ENCODE measurements at regions not wholly inside any gene's neighbourhood (a gene's known extent, or its start where the extent isn't known, plus 50 kb on each side); places are given as distances from the start of the nearest gene placed in this dataset.

DNA sequence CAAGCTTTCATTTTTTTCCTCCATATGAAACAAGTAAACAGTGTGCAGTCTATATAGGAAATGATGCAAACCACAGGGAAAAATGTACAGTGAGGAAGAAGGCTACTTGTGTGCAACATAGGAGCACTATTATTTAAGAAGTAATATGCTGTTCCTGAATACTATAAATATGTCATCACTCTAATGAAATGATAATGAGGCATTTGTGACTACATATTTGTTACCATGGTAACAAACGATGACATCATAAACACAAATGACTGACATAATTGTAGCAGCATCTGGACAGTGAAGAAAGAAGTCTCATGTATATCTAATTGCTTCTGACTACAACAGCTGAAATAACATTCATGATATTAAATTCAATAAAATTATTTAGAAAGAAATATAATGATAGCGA lies 164.8 kb downstream of the C7orf25 start:
- TF ChIP-seq, protein P1, sequence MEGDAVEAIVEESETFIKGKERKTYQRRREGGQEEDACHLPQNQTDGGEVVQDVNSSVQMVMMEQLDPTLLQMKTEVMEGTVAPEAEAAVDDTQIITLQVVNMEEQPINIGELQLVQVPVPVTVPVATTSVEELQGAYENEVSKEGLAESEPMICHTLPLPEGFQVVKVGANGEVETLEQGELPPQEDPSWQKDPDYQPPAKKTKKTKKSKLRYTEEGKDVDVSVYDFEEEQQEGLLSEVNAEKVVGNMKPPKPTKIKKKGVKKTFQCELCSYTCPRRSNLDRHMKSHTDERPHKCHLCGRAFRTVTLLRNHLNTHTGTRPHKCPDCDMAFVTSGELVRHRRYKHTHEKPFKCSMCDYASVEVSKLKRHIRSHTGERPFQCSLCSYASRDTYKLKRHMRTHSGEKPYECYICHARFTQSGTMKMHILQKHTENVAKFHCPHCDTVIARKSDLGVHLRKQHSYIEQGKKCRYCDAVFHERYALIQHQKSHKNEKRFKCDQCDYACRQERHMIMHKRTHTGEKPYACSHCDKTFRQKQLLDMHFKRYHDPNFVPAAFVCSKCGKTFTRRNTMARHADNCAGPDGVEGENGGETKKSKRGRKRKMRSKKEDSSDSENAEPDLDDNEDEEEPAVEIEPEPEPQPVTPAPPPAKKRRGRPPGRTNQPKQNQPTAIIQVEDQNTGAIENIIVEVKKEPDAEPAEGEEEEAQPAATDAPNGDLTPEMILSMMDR (IDR thresholded peaks at IDR 0.05; ENCODE audit: low read length, missing control alignments), result no peak
- no peak overlapping the region for H3K4me3 ChIP-seq (replicated peaks; ENCODE audit: low read depth, low read length)
- DNase-seq (ENCODE audit: low read depth), result peak; percentile 29

DNA sequence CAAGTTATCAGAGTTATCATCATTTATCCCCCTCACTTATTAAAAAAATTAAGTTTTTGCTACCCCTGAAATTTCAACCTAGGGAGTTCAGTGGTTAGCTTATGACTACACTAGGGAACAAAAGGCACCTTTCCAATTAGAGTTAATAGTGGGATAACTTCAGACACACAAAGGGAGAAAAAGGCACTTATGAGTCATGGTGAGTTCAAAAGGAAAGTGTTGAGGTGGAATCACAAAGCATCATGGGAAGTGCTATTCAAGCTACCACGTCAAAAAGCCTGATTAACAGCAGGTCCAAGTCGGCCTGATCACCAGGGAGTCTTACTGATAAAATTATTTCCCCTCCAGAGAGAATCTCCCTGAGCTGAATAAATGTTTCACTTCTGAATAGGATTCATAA lies 165.7 kb downstream of the C7orf25 start:
- H3K4me3 ChIP-seq (replicated peaks; ENCODE audit: low read depth, low read length), result no peak overlapping the region
- TF ChIP-seq, protein P1 (IDR thresholded peaks at IDR 0.05; ENCODE audit: low read length, missing control alignments), result no peak
- no peak for DNase-seq (ENCODE audit: low read depth)

DNA sequence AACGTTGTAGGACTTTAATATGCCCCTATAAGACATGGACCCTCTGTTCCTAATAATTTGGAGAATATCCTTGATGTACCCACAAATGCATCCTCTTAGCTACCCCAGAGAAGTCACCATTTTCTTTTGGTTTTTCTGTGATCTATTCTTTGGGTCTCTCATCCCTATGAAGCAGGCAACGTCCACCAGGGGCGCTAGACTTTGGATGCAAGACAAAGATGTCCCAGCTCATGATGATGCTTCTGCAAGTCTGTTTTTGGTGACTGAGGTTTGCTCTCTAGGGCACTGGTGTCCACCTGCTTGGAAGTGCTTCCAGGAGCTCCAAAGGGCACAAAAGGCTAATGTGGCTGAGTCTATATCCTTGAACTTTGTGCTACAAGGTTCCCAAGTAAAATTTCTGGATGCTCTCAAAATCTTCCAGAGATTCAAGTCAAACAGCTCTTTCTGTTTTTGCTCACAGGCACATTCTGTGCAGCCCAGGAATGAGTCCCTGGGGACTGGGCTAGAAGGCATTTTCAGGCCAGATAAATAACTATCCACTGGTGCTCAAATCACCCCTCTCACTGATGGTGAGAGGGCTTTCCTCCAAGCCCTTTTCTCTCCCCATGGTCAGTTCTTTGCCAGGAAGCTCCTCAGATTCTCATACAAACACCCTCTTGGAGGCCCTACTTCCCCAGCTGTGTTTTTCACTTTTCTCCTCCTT lies 166.4 kb downstream of the C7orf25 start:
- peak; percentile 29 for DNase-seq (ENCODE audit: low read depth)
- H3K4me3 ChIP-seq (replicated peaks; ENCODE audit: low read depth, low read length), result no peak overlapping the region
- TF ChIP-seq, protein P1 (IDR thresholded peaks at IDR 0.05; ENCODE audit: low read length, missing control alignments), result peak; percentile 63

DNA sequence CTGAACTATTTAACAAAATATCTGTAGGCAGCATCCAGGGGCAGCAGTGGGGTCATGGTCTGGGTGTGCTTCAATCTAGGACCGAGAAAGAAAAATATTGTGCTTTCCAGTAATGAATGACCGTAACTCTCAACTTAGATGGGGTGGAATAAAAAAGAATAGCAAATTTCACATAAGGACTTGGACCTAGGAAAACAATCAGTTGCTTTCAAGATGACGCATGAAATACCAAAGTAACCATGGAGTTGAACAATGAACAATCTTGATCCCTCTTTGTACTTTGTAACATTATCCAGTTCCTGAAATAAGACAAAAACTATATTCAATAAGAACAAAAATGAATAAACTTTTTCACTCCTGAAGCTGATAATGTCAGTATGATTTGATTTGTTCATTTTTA lies 167.1 kb downstream of the C7orf25 start:
- TF ChIP-seq, protein P1 (IDR thresholded peaks at IDR 0.05; ENCODE audit: low read length, missing control alignments), result no peak
- no peak for DNase-seq (ENCODE audit: low read depth)
- no peak overlapping the region for H3K4me3 ChIP-seq (replicated peaks; ENCODE audit: low read depth, low read length)

DNA sequence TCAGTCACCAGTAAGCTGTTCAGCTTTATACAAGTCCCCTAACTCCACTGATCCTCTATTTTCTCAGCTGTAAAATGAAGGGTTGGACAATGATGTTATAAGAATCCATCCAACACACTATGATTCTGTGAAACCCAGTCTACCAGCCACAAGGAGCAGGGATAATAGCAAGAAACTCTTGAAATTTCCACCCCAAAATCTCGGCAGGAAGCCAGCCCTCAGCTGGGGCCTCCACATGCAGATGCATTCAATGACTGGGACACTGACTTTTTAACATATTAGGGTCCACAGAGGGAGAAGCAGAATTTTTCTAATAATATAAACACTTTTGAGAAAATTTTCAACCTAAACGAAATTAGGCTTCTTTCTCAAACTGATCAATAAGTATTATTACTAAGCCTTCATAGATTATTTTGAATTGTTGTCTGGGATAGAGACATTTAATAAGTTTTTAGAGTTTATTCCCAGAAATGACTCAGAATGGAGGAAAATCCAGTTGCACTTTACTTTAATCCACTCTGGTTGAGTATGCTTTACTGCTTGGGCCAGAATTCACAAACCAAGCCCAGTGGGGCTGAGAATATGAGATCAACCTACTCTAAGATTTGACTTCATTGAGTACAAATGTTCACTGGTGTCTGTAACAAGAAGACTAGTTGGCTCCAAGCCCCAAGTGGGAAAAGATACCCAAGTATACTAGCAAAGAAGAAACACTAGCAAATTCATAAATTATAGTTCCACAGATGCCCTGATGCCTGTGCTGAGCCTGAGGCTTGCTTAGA lies 168.6 kb downstream of the C7orf25 start:
- no peak for DNase-seq (ENCODE audit: low read depth)
- H3K4me3 ChIP-seq (replicated peaks; ENCODE audit: low read depth, low read length), result no peak overlapping the region
- TF ChIP-seq, protein P1 (IDR thresholded peaks at IDR 0.05; ENCODE audit: low read length, missing control alignments), result no peak

DNA sequence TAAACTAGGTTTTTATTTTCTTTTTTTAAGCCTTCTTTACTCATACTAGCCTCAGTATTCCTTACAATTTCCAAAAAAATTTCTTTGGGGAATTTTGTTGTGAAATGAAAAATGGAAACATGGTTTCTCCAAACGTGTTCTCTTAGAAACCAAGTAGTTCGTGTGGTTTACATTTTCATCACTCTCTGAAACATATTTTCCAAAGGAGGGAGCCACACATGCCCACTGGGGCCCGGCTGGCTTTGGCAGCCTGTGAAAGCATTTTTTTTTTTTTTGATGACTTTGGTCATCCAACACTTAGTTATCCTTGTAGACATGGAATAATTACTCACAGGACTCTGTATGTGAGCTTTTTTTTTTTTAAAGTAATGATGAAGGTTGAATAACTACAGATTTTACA lies 169.6 kb downstream of the C7orf25 start:
- DNase-seq (ENCODE audit: low read depth), result no peak

More for the DNA sequence above, 169.6 kb downstream of the C7orf25 start:
- TF ChIP-seq, protein P1 (IDR thresholded peaks at IDR 0.05; ENCODE audit: low read length, missing control alignments), result no peak
- no peak overlapping the region for H3K4me3 ChIP-seq (replicated peaks; ENCODE audit: low read depth, low read length)

Data from fibroblast of pulmonary artery (primary cell).